OCI-LY7 (cell line): ENCODE measurements at regions not wholly inside any gene's neighbourhood (a gene's known extent, or its start where the extent isn't known, plus 50 kb on each side); places are given as distances from the start of the nearest gene placed in this dataset.

Source experiments
- BruUV-seq: library from RNA; stranded (reverse); fragments of 400-500 nt; replicated peaks from 2 replicates; lab custom pipeline; 2021; lab: Mats Ljungman, UMichigan
- CTCF ChIA-PET: fragments of 300-600 bp; sonication (Branson Sonifier 250); formaldehyde crosslinking; loops from one replicate; lab custom pipeline; 2022; ENCODE audit warnings: antibody characterized with exemption; ENCODE audit not compliant: unreplicated experiment; lab: Charles Lee
- POLR2A ChIA-PET: fragments of 300-600 bp; sonication (Branson Sonifier 250); formaldehyde crosslinking; loops from one replicate; lab custom pipeline; 2022; ENCODE audit warnings: antibody characterized with exemption; lab: Charles Lee
- DNase-seq: peaks from one replicate; pipeline ENCODE4 v3.0.0-alpha.2; 2015; ENCODE audit warnings: low spot score
- H2AFZ ChIP-seq: fragments of 200-600 bp; sonication (generic), shearing (Covaris generic); 2 replicates; pipeline ENCODE4 v1.6.1; 2014; ENCODE audit warnings: mild to moderate bottlenecking, antibody characterized with exemption, low read length, moderate library complexity
- H3K27ac ChIP-seq: fragments of 200-600 bp; sonication (generic); 2 replicates; pipeline ENCODE4 v1.5.1; 2014; ENCODE audit warnings: mixed run types, low read depth, mild to moderate bottlenecking, moderate library complexity, low read length, inconsistent platforms; ENCODE audit not compliant: poor library complexity, severe bottlenecking
- H3K36me3 ChIP-seq: fragments of 200-600 bp; sonication (generic); 2 replicates; pipeline ENCODE4 v1.6.1; 2014; ENCODE audit warnings: mild to moderate bottlenecking, antibody characterized with exemption, low read length, moderate library complexity, mixed read lengths; ENCODE audit not compliant: insufficient read depth
- H3K4me1 ChIP-seq: fragments of 200-600 bp; sonication (generic); 2 replicates; pipeline ENCODE4 v1.5.1; 2014; ENCODE audit warnings: mild to moderate bottlenecking, low read length; ENCODE audit not compliant: insufficient read depth, poor library complexity, severe bottlenecking
- H3K4me2 ChIP-seq: fragments of 200-600 bp; sonication (generic); 2 replicates; pipeline ENCODE4 v1.6.1; 2014; ENCODE audit warnings: mild to moderate bottlenecking, low read length
- H3K4me3 ChIP-seq: fragments of 200-600 bp; sonication (generic); 2 replicates; pipeline ENCODE4 v1.5.1; 2014; ENCODE audit warnings: mild to moderate bottlenecking, low read depth, low read length; ENCODE audit not compliant: poor library complexity, severe bottlenecking
- H3K79me2 ChIP-seq: fragments of 200-600 bp; sonication (generic); 2 replicates; pipeline ENCODE4 v1.6.1; 2016; ENCODE audit warnings: low read depth, mild to moderate bottlenecking, low read length, moderate library complexity, mixed read lengths; ENCODE audit not compliant: insufficient read depth
- H3K9me2 ChIP-seq: fragments of 200-600 bp; sonication (generic); 2 replicates; pipeline ENCODE4 v1.6.1; 2016; ENCODE audit warnings: mild to moderate bottlenecking, low read length, mixed read lengths; ENCODE audit not compliant: insufficient read depth
- H3K9me3 ChIP-seq: fragments of 200-600 bp; sonication (generic); 2 replicates; pipeline ENCODE4 v1.6.1; 2014; ENCODE audit warnings: mild to moderate bottlenecking, mixed run types, low read length, mixed read lengths
- H4K20me1 ChIP-seq: fragments of 200-600 bp; sonication (generic); 2 replicates; pipeline ENCODE4 v1.6.1; 2014; ENCODE audit warnings: mild to moderate bottlenecking, antibody characterized with exemption, low read length, moderate library complexity, mixed read lengths; ENCODE audit not compliant: insufficient read depth
- CTCF ChIP-seq: fragments of 200-600 bp; sonication (generic); conservative IDR thresholded peaks from 2 replicates; pipeline ENCODE4 v1.5.1; 2014; ENCODE audit warnings: mild to moderate bottlenecking, antibody characterized with exemption, low read length, moderate library complexity, mixed read lengths
- EZH2phosphoT487 ChIP-seq: fragments of 200-600 bp; sonication (generic); IDR thresholded peaks from 2 replicates; pipeline ENCODE4 v1.6.1; 2018; ENCODE audit warnings: low read depth, borderline replicate concordance, mild to moderate bottlenecking, mixed run types, antibody characterized with exemption, low read length, moderate library complexity, mixed read lengths
- intact Hi-C: fragments of 100-400 bp; cut with micrococcal nuclease; formaldehyde crosslinking; loops from one replicate; pipeline ENCODE4 v1.10.0; 2022; ENCODE audit not compliant: unreplicated experiment

GRCh38 chr3:81886081-81886480, 124.6 kb upstream of the GBE1 start:
- intact Hi-C loops = no loop called here
- no peak for TF ChIP-seq EZH2phosphoT487
- no peak for TF ChIP-seq CTCF

GRCh38 chr3:81884791-81885190, 123.3 kb upstream of the GBE1 start:
- intact Hi-C loops = no loop called here
- no peaks in the 10 kb centered on the region for H4K20me1 ChIP-seq
- DNase-seq = no peak
- CTCF ChIA-PET = no interaction called here
- no peaks in the 10 kb centered on the region for H3K9me3 ChIP-seq
- TF ChIP-seq EZH2phosphoT487 = no peak
- no peak for TF ChIP-seq CTCF
- POLR2A ChIA-PET = no interaction called here
- H3K4me2 ChIP-seq = no peak overlapping the region
- no TSS peak for BruUV-seq
- no peak overlapping the region for H3K27ac ChIP-seq
- no peaks in the 10 kb centered on the region for H3K79me2 ChIP-seq
- H3K36me3 ChIP-seq = no peaks in the 10 kb centered on the region
- no peaks in the 10 kb centered on the region for H3K9me2 ChIP-seq
- H3K4me1 ChIP-seq = no peaks in the 10 kb centered on the region
- H3K4me3 ChIP-seq = no peak overlapping the region
- no peak overlapping the region for H2AFZ ChIP-seq

More at GRCh38 chr3:81886081-81886480, 124.6 kb upstream of the GBE1 start:
- Histone ChIP-seq H3K4me1 (no peaks in the 10 kb centered on the region), H2AFZ (no peak overlapping the region), H3K9me2 (no peaks in the 10 kb centered on the region), H3K4me2 (no peak overlapping the region), H3K4me3 (no peak overlapping the region), H4K20me1 (no peaks in the 10 kb centered on the region), H3K36me3 (no peaks in the 10 kb centered on the region), H3K79me2 (no peaks in the 10 kb centered on the region), H3K9me3 (no peaks in the 10 kb centered on the region), H3K27ac (no peak overlapping the region)
- ChIA-PET CTCF (no interaction called here), POLR2A (no interaction called here)
- BruUV-seq = no TSS peak
- no peak for DNase-seq

- no peak for DNase-seq
- no peak overlapping the region for H3K4me2 ChIP-seq
- H3K9me3 ChIP-seq = no peaks in the 10 kb centered on the region
- CTCF ChIA-PET = no interaction called here
- intact Hi-C loops = no loop called here
- TF ChIP-seq EZH2phosphoT487 = no peak
- TF ChIP-seq CTCF = no peak
- BruUV-seq = no TSS peak
- POLR2A ChIA-PET = interaction anchor here (0.6 kb wide), 1 partner anchor 13 kb away, joined by 3 read pairs; no protein-coding TSS in a partner anchor
- no peak overlapping the region for H2AFZ ChIP-seq
- H3K27ac ChIP-seq = no peak overlapping the region
- H4K20me1 ChIP-seq = no peaks in the 10 kb centered on the region
- H3K4me1 ChIP-seq = no peaks in the 10 kb centered on the region
- H3K36me3 ChIP-seq = no peaks in the 10 kb centered on the region
- H3K9me2 ChIP-seq = no peaks in the 10 kb centered on the region
- H3K79me2 ChIP-seq = no peaks in the 10 kb centered on the region
- no peak overlapping the region for H3K4me3 ChIP-seq
These were observed 115.4 kb upstream of the GBE1 start for GRCh38 chr3:81876826-81877225.
